GM19351 (cell line): ENCODE measurements at regions not wholly inside any gene's neighbourhood (a gene's known extent, or its start where the extent isn't known, plus 50 kb on each side); places are given as distances from the start of the nearest gene placed in this dataset.

Source experiments
- ATAC-seq: cut with Tn5 transposase; IDR thresholded peaks from one replicate; pipeline ENCODE4 v1.9.1; 2021; ENCODE audit warnings: mild to moderate bottlenecking, moderate library complexity; ENCODE audit not compliant: unreplicated experiment

DNA sequence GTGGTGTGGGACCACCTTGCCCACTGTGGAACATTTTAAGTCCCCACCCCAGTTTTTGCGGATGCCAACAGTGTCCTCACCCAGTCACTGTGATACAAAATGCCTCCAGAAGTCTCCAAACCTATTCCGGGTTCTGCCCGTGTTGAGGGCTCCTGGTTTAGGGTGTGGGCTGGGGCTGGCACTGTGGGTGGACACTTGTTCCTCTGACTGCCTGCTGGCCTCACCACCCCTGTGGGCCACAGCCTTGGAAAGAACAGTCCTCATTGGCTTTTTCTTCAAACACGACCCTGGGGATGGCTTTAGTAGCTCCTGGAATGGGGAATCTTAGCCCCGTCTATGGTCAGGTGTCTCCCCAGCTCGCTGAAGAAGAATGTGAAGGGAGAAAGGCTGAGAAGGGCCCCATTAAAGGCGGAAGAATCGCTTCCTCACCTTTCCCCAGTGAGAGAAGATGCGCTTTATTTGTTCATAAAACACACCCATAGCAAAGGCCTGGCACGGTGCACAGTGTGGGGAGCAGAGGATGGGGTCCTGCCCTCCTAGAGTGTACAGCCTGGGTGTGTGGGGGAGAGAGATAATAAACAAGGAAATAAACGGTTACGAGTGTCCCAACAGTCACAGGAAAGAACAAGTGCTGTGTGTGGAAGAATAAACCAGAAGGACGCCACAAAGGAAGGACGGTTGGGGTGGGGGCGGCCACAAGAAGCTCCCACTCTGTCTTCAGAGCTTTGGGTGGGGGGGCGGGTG is 56.3 kb upstream of the SLC22A11 start:
- no peak for ATAC-seq

DNA sequence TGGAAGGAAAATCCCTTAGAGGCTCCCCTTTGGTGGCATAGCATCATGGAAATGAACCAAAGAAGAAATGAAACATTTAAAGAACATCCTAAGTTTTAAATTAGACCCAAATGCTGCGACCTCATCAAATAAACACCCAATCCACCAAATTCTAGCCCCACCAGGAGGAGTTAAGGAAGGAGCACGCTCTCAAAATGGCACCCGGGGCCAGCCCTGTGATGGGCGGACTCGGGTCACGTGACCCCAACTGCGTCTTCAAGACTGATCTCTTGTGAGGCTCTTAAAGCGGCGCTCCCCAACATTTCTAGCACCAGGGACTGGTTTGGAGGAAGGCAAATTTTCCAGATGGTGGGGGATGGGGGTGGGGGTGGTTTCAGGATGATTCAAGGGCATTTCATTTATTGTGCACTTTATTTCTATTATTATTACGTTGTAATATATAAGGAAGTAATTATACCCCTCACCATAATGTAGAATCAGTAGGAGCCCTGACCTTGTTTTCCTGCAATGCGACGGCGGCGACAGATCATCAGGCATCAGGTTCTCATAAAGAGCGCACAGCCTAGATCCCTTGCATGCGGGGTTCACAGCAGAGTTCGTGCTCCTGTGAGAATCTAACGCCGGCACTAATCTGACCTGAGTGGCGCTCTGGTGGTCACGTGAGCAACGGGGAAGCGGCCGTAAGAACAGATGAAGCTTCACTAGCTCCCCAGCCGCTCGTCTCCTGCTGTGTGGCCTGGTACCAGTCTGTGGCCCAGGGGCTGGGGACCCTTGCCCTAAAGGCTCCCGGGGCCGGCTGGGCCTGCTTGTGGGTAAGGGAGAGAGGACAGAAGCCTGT is 55.3 kb upstream of the SLC22A11 start:
- no peak for ATAC-seq

DNA sequence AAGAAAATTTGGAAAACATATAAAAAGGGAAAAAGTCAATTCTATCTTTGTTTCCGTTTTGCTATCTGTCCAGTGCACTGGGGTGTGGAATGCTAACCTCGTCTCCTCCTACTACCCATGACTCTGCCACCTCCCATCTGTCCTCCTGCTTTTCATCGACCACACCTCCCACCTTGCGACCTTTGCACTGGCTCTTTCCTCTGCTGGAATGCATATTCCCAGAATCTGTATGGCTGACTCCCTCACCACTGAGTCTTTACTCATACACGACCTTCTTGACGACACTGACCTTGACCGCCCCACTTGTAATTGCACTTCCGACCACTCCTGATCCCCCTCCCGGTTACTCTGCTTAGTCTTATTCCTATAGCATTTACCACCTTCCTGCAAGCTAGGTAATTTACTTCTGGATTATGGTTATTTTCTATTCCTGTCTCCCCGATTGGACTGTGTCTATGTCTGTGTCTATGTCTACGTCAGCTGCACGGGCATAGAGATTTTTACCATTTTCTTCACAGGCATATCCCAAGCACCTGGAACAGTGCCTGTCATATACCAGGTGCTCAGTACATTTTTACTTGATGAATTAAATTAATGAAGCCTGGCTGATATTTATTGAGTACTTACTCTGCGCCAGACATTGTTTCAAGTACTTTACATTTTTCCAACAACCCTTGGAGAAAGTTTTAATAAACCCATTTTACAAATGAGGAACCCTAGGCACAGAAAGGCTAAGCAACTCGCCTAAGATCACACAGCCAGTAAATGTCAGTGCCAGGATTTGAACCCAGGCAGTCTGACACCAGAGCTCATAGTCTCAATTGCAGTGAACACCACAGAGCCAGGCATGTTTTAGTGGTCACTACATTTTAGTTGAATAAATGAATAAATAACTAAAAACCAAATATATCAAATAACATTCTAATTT is 54.0 kb upstream of the SLC22A11 start:
- ATAC-seq, result no peak

DNA sequence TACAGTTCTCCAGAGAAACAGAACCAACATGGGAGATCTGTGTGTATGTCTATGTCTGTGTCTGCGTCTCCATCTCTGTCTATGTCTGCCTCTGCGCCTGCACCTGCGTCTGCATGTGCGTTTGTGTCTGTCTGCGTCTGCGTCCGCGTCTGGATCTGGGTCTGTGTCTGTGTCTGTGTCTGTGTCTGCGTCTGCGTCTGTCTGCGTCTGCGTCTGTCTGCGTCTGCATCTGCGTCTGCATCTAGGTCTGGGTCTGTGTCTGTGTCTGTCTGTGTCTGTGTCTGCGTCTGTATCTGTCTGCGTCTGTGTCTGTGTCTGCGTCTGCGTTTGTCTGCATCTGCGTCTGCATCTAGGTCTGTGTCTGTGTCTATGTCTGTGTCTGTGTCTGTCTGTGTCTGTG is 53.1 kb upstream of the SLC22A11 start:
- no peak for ATAC-seq

DNA sequence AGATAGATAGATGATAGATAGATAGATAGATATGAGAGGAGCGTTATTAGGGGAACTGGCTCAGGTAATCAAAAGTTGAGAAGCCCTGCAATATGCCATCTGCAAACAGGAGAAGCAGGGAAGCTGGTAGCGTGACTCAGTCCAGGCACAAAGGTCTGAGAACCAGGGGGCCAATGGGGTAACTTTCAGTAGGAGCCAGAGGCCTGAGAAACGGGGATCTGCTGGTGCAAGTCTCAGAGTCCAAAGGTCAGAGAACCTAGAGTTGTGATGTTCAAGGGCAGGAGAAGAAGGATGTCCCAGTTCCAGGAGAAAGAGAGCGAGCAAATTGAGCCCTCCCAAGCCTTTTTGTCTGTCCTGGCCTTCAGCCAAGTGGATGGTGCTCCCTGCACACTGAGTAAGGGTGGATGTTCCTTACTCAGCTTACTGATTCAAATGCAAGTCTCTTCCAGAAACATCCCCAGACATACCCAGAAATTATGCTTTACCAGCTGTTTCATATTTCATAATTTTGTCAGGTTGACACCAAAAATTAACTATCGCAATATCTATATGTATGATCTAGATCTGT is 52.5 kb upstream of the SLC22A11 start:
- no peak for ATAC-seq

DNA sequence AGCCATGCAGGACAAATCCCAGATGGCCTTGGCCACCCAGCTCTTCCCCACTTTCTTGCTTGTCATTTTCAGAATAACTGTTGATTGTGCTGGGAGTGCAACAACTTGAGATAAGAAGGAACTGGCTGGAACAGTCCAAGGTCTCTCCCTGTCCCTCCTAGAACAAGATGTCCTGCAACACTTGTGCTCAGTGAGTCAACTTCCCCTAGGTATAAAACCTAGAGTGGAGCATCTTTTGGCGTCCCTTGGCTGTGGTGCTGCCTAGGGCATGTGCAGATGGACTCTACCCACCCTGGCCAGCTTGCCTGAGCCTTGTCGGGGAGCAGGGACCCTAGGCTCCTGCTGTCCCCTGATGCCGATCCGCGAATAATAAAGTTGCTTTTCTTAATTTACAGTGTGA is 50.7 kb upstream of the SLC22A11 start:
- no peak for ATAC-seq
